ENCODE measurements at regions not wholly inside any gene's neighbourhood (a gene's known extent, or its start where the extent isn't known, plus 50 kb on each side); places are given as distances from the start of the nearest gene placed in this dataset.

DNA sequence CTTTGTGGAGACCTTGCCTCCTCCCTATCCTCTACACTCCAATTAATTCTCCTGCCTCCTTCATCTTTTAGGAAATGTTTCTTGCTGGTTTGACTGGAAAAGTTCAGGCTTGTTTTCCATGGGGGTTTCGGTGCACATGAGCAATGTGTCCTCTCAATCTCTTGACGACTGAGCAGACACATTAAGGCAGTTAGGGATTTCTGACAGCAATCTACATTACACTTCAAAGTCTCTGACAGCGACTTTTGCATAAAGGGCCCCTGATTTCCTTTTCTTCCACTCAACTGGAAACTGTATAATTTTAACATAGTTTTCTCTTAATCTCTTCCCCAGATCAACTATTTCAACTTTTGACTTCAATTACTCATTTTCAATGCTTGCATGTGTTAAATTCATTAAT is 394.0 kb downstream of the MEIS1 start:
- TF ChIP-seq POLR2AphosphoS5 (IDR thresholded peaks at IDR 0.05; ENCODE audit: low read depth) (no peak), GABPA (IDR thresholded peaks at IDR 0.05; ENCODE audit: low read depth) (no peak)
- TF ChIP-seq, protein P1, sequence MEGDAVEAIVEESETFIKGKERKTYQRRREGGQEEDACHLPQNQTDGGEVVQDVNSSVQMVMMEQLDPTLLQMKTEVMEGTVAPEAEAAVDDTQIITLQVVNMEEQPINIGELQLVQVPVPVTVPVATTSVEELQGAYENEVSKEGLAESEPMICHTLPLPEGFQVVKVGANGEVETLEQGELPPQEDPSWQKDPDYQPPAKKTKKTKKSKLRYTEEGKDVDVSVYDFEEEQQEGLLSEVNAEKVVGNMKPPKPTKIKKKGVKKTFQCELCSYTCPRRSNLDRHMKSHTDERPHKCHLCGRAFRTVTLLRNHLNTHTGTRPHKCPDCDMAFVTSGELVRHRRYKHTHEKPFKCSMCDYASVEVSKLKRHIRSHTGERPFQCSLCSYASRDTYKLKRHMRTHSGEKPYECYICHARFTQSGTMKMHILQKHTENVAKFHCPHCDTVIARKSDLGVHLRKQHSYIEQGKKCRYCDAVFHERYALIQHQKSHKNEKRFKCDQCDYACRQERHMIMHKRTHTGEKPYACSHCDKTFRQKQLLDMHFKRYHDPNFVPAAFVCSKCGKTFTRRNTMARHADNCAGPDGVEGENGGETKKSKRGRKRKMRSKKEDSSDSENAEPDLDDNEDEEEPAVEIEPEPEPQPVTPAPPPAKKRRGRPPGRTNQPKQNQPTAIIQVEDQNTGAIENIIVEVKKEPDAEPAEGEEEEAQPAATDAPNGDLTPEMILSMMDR (IDR thresholded peaks at IDR 0.05; ENCODE audit: insufficient read depth, low read length): no peak
- TF ChIP-seq, protein P2, sequence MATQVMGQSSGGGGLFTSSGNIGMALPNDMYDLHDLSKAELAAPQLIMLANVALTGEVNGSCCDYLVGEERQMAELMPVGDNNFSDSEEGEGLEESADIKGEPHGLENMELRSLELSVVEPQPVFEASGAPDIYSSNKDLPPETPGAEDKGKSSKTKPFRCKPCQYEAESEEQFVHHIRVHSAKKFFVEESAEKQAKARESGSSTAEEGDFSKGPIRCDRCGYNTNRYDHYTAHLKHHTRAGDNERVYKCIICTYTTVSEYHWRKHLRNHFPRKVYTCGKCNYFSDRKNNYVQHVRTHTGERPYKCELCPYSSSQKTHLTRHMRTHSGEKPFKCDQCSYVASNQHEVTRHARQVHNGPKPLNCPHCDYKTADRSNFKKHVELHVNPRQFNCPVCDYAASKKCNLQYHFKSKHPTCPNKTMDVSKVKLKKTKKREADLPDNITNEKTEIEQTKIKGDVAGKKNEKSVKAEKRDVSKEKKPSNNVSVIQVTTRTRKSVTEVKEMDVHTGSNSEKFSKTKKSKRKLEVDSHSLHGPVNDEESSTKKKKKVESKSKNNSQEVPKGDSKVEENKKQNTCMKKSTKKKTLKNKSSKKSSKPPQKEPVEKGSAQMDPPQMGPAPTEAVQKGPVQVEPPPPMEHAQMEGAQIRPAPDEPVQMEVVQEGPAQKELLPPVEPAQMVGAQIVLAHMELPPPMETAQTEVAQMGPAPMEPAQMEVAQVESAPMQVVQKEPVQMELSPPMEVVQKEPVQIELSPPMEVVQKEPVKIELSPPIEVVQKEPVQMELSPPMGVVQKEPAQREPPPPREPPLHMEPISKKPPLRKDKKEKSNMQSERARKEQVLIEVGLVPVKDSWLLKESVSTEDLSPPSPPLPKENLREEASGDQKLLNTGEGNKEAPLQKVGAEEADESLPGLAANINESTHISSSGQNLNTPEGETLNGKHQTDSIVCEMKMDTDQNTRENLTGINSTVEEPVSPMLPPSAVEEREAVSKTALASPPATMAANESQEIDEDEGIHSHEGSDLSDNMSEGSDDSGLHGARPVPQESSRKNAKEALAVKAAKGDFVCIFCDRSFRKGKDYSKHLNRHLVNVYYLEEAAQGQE (IDR thresholded peaks at IDR 0.05; ENCODE audit: insufficient replicate concordance, low read depth): no peak
